Panc1 (cell line): ENCODE measurements at regions not wholly inside any gene's neighbourhood (a gene's known extent, or its start where the extent isn't known, plus 50 kb on each side); places are given as distances from the start of the nearest gene placed in this dataset.
"Not testable (repeated sequence)": the region's sequence is repeated elsewhere in the genome, so short reads cannot be mapped to it uniquely, and the experiment has no call there.

Source experiments
- CTCF ChIP-seq: fragments of 450-650 bp; IDR thresholded peaks from 2 replicates; pipeline ENCODE4 v1.5.1; 2017; ENCODE audit warnings: mild to moderate bottlenecking
- REST ChIP-seq, 2 experiments: IDR thresholded peaks; 2 replicates each; pipeline ENCODE4 v1.6.1; 2011 to 2012; ENCODE audit warnings: low read depth in 2 of 2, control low read depth in 1 of 2, low read length in 1 of 2, mild to moderate bottlenecking in 1 of 2, moderate library complexity in 1 of 2; ENCODE audit not compliant: insufficient read depth in 1 of 2

- not testable (repeated sequence) for TF ChIP-seq CTCF; REST (IDR thresholded peaks at IDR 0.05; ENCODE audit: insufficient read depth in 1 of 2, low read depth in 2 of 2, low read length in 1 of 2)
Observed at GRCh38 chr13:54572037-54572436, 1543.4 kb downstream of the OLFM4 start.
